Effector memory CD8-positive, alpha-beta T cell (primary cell): ENCODE measurements at regions not wholly inside any gene's neighbourhood (a gene's known extent, or its start where the extent isn't known, plus 50 kb on each side); places are given as distances from the start of the nearest gene placed in this dataset.
A peak's percentile ranks its signal among the peaks of the same experiment; 100 is the strongest.

Experiments used
- ATAC-seq: fragments of 150-1000 bp; cut with Tn5 transposase; replicated peaks from 2 replicates; pipeline ENCODE4 v1.10.0; 2021; ENCODE audit warnings: mild to moderate bottlenecking, moderate library complexity
- DNase-seq, 3 experiments: peaks; one replicate each; pipeline ENCODE4 v3.0.0; 2021
- H3K27ac Mint-ChIP-seq, 2 donors: one replicate each; pipeline ENCODE4 v1.8.0; 2022; ENCODE audit warnings: mild to moderate bottlenecking in 2 of 2, mixed read lengths in 2 of 2, moderate library complexity in 2 of 2
- H3K27me3 Mint-ChIP-seq, 2 donors: one replicate each; pipeline ENCODE4 v1.8.0; 2022; ENCODE audit warnings: mixed read lengths in 2 of 2
- H3K36me3 Mint-ChIP-seq: one replicate; pipeline ENCODE4 v1.8.0; 2022; ENCODE audit warnings: mild to moderate bottlenecking, moderate library complexity, mixed read lengths; ENCODE audit not compliant: insufficient read depth
- H3K4me1 Mint-ChIP-seq, 2 donors: one replicate each; pipeline ENCODE4 v1.8.0; 2022; ENCODE audit warnings: low read depth in 2 of 2, mixed read lengths in 2 of 2
- H3K4me3 Mint-ChIP-seq, 2 donors: one replicate each; pipeline ENCODE4 v1.8.0; 2022; ENCODE audit warnings: mild to moderate bottlenecking in 2 of 2, mixed read lengths in 2 of 2, moderate library complexity in 2 of 2
- H3K9me3 Mint-ChIP-seq, 2 donors: one replicate each; pipeline ENCODE4 v1.8.0; 2022; ENCODE audit warnings: mixed read lengths in 2 of 2

DNA sequence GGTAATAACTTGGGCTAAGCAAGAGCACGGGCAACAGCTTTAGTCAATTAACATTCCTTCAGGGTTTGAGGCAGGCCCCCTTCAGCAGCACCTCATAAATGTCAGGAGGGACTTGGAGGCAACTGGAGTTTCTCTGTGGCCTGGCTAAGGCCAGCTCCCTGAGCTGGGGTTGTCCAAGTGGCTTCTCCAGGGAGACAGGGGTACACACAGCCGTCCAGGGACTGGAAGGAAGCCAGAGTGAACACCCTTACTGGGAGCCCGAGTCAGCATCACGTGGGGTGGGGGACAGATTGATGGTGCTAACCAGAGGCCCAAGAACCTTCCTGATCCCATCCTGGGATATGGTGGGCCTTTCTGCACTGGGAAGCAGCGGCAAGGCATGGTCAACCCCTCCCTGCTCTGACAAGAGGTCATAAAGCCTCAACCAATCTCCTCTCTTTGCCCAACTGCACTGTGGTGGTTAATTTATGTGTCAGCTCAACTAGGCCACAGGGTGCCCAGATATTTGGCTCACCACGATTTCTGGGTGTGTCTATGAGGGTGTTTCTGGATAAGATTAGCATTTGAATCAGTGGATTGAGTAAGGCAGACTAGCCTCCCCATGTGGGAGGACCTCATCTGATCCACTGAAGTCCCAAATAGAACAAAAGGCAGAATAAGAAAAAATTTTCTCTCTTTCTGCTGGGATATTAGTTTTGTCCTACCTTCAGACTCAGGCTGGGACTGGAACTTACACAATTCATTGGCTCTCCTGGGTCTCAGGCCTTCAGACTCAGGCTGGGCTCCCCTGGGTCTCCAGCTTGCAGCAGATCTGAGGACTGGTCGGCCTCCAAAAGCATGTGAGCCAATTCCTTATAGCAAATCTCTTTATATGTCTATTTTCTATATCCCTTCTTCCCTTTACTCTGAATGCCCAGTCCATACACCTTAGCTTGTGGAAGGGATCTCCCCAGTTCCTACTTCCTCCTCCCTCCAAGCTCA lies 127.2 kb upstream of the LARP1 start:
- H3K36me3 Mint-ChIP-seq: peaks cover 4% of the 10 kb centered on the region
- ATAC-seq (no peak), DNase-seq (no peak)
- H3K27ac Mint-ChIP-seq: no peak overlapping the region
- peaks cover 5 to 23% of the 10 kb centered on the region in 2 donors for H3K27me3 Mint-ChIP-seq
- H3K9me3 Mint-ChIP-seq: no peaks in the 10 kb centered on the region
- H3K4me3 Mint-ChIP-seq: no peak overlapping the region
- no peaks in the 10 kb centered on the region for H3K4me1 Mint-ChIP-seq

DNA sequence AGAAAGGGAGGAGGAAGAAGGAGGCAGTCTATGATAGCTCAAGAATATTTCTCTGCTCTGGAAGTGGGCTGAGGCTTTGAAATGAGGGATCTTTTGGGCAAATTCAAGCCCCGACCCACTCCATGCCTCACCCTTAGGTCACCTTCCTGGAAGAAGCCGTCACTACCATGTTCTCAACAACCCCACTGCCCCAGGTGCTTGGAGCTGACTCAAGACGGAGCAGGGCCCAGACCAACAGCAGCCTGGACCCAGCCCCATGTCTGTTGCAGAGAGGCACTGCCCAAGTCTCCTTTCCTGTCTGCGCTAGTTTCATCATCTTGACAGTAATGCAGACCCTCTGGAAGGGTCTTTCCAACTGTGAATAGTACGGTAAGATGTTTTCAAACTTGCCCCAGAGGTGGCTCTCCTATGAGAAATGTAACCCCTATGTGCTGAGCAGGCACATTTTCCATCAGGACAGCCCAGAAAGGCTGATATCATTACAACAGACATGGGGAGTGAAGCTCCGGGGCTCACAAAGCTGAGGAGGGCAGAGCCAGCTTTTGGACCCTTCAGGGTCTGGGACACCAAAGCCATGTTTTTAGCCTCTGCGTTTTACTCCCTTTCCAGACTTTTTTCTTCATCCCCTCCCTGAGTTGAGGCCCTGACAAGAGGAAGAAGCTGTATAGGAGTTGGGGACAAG lies 128.2 kb upstream of the LARP1 start:
- no peak overlapping the region for H3K27ac Mint-ChIP-seq
- H3K9me3 Mint-ChIP-seq: no peaks in the 10 kb centered on the region
- no peak for ATAC-seq
- peaks cover 4% of the 10 kb centered on the region for H3K36me3 Mint-ChIP-seq
- peaks cover 5 to 23% of the 10 kb centered on the region in 2 donors for H3K27me3 Mint-ChIP-seq
- DNase-seq: no peak
- H3K4me3 Mint-ChIP-seq: no peak overlapping the region
- no peaks in the 10 kb centered on the region for H3K4me1 Mint-ChIP-seq

DNA sequence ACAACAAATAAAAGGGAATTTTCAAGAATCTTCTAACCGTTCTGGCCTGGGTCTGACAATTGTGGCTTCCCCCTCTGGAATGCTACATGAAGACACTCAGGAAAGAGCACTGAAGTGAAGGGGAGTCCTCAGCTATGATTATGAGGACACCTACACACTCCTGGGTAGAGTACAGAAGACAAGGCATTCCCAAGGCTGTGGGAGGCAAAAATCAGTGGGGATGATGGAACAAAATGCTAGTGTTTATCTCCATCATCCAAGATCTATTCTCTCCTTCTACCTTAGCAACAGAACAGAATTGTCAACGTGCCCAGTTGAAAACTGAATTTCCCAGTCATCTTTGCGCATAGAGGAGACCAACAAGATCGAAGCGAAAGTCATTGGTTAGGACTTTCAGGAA lies 130.1 kb upstream of the LARP1 start:
- Mint-ChIP-seq H3K27ac (no peak overlapping the region), H3K36me3 (peaks cover 4% of the 10 kb centered on the region), H3K4me3 (no peak overlapping the region), H3K4me1 (no peaks in the 10 kb centered on the region), H3K9me3 (no peaks in the 10 kb centered on the region), H3K27me3 (peaks cover 5 to 34% of the 10 kb centered on the region in 2 donors)
- no peak for ATAC-seq
- no peak for DNase-seq

DNA sequence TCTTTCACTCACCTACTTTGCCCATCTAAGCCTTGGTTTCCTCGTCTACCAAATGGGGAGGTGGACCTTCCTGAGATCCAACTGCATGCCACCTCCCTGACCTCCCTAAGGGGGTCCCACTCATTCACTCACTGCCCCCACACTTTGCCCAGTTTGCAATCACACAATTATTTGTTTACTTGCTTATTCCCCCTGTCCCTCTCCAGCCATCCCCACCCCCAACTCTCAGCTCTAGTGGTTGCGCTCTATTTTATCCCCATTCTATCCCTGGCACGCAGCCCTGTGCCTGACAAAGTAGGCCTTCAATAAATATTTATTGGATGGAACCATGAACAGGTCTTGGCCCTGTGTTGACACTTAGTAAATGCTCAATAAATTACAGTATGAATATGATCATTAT lies 130.8 kb upstream of the LARP1 start:
- H3K4me1 Mint-ChIP-seq: no peaks in the 10 kb centered on the region
- H3K36me3 Mint-ChIP-seq: peaks cover 4% of the 10 kb centered on the region
- peaks cover 5 to 35% of the 10 kb centered on the region in 2 donors for H3K27me3 Mint-ChIP-seq
- H3K4me3 Mint-ChIP-seq: no peak overlapping the region
- ATAC-seq (no peak), DNase-seq (no peak)
- H3K27ac Mint-ChIP-seq: no peak overlapping the region
- no peaks in the 10 kb centered on the region for H3K9me3 Mint-ChIP-seq

DNA sequence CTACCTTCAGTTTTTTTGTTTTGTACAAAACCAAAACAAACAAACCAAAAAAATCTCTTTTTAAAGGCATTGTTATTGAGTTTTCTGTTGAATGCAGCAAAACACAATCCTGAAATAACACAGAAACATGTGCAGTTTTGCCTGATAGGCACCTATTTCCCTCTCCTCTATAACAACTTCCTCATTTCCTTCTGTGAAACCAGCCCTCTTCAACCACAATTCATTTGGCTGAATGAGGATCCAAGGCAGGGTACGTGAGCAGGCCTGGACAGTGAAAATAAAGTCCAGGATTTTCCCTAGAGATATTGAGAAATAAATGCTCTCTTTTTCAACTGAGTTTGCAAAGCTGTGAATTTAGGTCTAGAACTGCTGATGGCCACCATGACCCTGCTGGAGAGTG lies 134.8 kb upstream of the LARP1 start:
- DNase-seq (no peak), ATAC-seq (no peak)
- H3K4me3 Mint-ChIP-seq: no peak overlapping the region
- no peaks in the 10 kb centered on the region for H3K9me3 Mint-ChIP-seq
- peaks cover 22 to 44% of the 10 kb centered on the region in 2 donors for H3K27me3 Mint-ChIP-seq
- H3K4me1 Mint-ChIP-seq: no peaks in the 10 kb centered on the region
- no peaks in the 10 kb centered on the region for H3K36me3 Mint-ChIP-seq
- no peak overlapping the region for H3K27ac Mint-ChIP-seq

DNA sequence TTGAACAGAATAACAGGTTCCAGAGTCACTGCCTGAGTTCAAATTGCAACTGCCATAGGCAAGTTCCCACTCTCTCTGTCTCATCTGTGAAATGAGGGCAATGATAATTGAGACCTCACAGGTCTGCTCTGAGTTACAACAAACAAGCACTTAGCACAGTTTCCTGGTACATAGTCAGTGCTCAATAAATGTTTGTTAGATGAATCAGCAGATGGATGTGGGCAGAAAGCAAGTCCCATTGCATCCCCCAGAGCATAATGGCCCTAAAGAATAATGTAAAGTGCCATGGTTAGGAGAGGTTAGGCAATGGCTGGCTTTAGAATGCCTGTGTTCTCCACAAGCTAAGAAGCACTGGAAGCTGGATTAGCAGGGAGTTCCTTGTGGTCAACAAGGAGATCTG lies 136.5 kb upstream of the LARP1 start:
- no peak for DNase-seq
- H3K36me3 Mint-ChIP-seq: no peaks in the 10 kb centered on the region
- H3K4me1 Mint-ChIP-seq: no peaks in the 10 kb centered on the region
- no peak overlapping the region for H3K27ac Mint-ChIP-seq
- H3K9me3 Mint-ChIP-seq: no peaks in the 10 kb centered on the region
- H3K27me3 Mint-ChIP-seq: peaks cover 18 to 41% of the 10 kb centered on the region in 2 donors
- no peak overlapping the region for H3K4me3 Mint-ChIP-seq
- no peak for ATAC-seq

DNA sequence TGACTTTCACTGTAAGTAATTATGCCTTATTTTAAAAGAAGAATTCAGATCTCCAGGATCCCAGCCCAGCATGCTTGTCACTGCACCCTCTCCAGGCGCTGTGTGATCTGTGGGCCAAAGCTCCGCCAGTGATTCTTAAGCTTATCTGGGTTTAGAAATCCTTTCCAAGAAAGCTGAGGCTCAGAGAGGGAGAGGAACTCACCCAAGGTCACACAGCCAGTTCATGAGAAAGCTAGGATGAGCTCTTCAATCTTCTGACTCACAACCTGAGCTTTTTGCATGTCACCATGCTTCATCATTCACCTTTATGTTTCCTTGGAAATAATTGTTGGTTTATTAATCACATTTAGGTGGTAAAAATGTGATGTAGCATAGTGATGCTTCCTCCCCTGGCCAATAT lies 136.6 kb upstream of the HAND1 start:
- Mint-ChIP-seq H3K4me1 (peaks cover 0 to 5% of the 10 kb centered on the region in 2 donors), H3K27me3 (peaks cover 45 to 68% of the 10 kb centered on the region in 2 donors), H3K36me3 (no peaks in the 10 kb centered on the region), H3K4me3 (no peak overlapping the region), H3K9me3 (no peaks in the 10 kb centered on the region), H3K27ac (no peak overlapping the region)
- DNase-seq: no peak
- ATAC-seq: no peak

DNA sequence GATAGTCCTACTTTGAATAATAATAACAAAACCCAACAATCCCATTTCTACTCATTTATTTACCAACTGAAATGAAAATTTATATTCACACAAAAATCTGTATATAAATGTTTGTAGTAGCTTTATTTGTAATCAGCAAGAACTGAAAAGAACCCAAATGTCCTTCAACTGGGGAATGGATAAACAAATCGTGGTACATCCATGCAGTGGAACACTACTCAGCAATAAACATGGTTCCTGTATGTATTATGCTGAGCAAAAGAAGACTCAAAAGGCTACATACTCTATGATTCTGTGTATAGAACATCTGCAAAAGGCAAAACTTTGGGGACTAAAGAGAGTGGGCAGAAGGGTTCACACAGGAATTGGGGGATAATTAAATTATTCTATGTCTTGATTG lies 136.1 kb upstream of the HAND1 start:
- Mint-ChIP-seq H3K36me3 (no peaks in the 10 kb centered on the region), H3K4me1 (peaks cover 0 to 6% of the 10 kb centered on the region in 2 donors), H3K9me3 (no peaks in the 10 kb centered on the region), H3K27me3 (peaks cover 50 to 70% of the 10 kb centered on the region in 2 donors), H3K27ac (no peak overlapping the region), H3K4me3 (no peak overlapping the region)
- no peak for ATAC-seq
- no peak for DNase-seq

DNA sequence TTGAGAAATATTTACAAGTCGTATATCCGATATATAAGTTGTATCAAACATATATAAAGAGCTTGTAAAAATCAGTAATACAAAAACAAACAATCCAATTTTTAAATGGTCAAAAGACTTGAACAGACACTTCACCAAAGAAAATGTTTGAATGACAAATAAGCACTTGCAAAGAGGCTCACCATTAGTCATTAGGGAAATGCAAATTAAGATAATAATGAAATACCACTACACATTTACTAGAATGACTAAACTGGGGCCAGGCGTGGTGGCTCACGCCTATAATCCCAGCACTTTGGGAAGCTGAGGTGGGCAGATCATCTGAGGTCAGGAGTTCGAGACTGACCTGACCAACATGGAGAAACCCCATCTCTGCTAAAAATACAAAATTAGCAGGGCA lies 134.6 kb upstream of the HAND1 start:
- Mint-ChIP-seq H3K36me3 (no peaks in the 10 kb centered on the region), H3K27ac (no peak overlapping the region), H3K4me3 (no peak overlapping the region), H3K4me1 (peaks cover 0 to 11% of the 10 kb centered on the region in 2 donors), H3K27me3 (peaks cover 48 to 76% of the 10 kb centered on the region in 2 donors), H3K9me3 (no peaks in the 10 kb centered on the region)
- DNase-seq (no peak), ATAC-seq (no peak)

DNA sequence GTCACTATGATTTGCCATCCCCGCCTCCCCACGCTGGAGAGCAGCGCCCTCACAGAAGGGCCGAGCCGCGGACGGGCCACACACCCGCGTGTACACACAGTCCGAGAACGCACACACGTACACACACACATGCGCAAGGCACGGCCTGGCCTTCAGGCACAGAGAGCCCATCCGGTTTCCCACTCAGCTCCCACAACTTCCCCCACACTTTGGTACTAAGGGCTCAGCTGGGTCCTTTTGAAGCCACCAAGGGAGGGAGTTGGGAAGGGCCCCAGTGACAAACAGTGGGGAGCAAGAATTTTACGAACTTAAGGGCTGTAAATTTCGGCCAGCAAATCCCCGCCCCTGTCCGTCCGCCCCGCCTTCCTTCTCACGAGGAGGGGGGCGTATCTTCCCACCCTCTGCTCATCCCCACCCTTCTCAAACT lies 133.3 kb upstream of the HAND1 start:
- peaks cover 48 to 89% of the 10 kb centered on the region in 2 donors for H3K27me3 Mint-ChIP-seq
- no peaks in the 10 kb centered on the region for H3K9me3 Mint-ChIP-seq
- H3K36me3 Mint-ChIP-seq: no peaks in the 10 kb centered on the region
- peaks cover 0 to 11% of the 10 kb centered on the region in 2 donors for H3K4me1 Mint-ChIP-seq
- H3K27ac Mint-ChIP-seq: no peak overlapping the region
- ATAC-seq (no peak), DNase-seq (no peak)
- peak overlapping the region; percentile 44 to 57 for H3K4me3 Mint-ChIP-seq

DNA sequence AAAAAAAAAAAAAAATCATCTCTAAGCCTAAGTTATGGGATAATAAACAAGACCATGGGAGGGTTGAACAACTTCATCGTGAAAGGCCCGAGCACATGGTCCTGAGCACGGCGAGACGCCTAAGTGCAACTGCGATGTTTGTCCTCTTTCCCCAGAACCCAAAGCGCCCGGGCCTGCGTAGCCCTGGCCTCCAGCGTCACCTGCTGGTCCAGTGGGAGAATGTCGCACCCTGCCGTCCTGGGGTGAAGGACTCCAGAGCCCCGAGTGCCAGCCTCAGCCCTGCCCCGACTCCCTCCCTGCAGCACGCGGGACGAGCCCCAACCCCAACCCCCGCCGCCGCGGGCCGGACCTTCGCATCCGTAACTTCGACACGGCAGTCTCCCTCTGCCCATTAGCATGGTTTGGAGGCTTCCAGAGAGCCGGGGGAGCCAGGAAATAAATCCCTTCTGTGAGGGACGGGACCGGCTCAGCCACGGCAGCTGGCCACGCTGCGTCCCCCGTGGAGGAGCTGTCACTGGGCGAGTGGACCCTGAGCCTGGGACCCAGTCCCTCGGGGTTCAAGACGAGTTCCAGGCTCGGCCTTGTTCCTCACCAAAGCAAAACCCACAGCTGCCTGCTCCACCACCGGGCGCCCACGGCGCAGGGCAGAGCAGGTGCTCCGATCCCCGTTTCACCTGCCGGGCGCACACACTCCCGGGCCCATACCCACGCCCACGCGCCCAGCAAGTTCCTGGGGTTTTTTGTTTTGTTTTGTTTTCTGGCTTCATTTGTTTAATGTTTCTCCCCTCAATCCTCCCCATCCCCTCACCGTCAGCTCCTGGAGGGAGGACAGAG lies 132.5 kb upstream of the HAND1 start:
- Mint-ChIP-seq H3K27ac (no peak overlapping the region), H3K36me3 (no peaks in the 10 kb centered on the region), H3K9me3 (no peaks in the 10 kb centered on the region), H3K4me1 (peaks cover 0 to 11% of the 10 kb centered on the region in 2 donors), H3K27me3 (peaks cover 42 to 92% of the 10 kb centered on the region in 2 donors), H3K4me3 (peak overlapping the region; percentile 44 to 57)
- peak; percentile 10 to 21 (median 13) for DNase-seq
- ATAC-seq: peak; percentile 61

DNA sequence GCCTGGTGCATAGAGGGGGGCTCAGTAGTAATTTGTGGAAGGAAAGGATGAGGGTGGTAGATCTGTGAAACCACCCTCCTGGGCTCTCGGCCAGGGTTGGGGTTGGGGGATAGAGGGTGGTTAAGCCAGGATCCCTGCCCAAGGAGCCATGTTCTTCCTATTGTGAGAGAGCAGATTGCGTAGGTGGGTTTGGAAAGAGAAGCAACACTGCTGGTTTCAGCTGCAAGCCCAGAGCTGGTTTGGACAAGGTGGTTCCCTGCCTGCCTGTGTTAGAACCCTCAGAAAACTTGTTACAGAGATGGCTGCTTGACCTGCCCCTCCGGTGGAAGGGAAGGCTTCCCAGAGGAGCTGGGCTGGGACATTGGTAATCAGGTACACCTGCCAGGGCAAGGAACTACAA lies 131.2 kb upstream of the HAND1 start:
- ATAC-seq: no peak
- H3K9me3 Mint-ChIP-seq: no peaks in the 10 kb centered on the region
- peaks cover 48 to 92% of the 10 kb centered on the region in 2 donors for H3K27me3 Mint-ChIP-seq
- H3K36me3 Mint-ChIP-seq: no peaks in the 10 kb centered on the region
- H3K4me3 Mint-ChIP-seq: no peak overlapping the region
- no peak overlapping the region for H3K27ac Mint-ChIP-seq
- no peak for DNase-seq
- peaks cover 0 to 11% of the 10 kb centered on the region in 2 donors for H3K4me1 Mint-ChIP-seq

DNA sequence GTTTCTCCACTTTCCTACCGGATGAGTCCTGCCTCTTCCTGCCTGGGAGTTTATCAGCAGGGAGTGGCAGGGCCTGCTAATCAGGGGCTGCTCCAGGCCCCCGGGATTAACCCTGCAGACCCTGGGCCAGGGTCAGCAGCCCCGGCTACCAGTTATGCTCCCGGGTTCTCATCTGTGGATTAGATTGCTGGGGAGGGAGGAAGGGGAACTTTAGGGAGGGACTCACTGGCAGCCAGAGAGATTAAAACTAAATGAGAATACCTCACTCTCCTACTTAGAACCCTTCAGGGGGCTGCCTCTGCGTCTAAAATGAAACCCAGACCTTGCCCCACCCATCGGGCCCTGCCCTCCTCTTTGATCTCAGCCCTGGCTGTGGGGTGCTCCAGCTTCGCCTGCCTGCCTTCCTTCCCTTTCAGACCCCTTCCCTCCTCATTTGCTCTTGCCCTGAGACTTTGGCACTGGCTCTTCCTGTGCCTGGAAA lies 130.5 kb upstream of the HAND1 start:
- Mint-ChIP-seq H3K36me3 (no peaks in the 10 kb centered on the region), H3K9me3 (no peaks in the 10 kb centered on the region), H3K27me3 (peaks cover 53 to 98% of the 10 kb centered on the region in 2 donors), H3K4me3 (no peak overlapping the region), H3K27ac (no peak overlapping the region), H3K4me1 (peaks cover 0 to 14% of the 10 kb centered on the region in 2 donors)
- DNase-seq: no peak
- no peak for ATAC-seq
